ENCODE measurements at regions not wholly inside any gene's neighbourhood (a gene's known extent, or its start where the extent isn't known, plus 50 kb on each side); places are given as distances from the start of the nearest gene placed in this dataset.

DNA sequence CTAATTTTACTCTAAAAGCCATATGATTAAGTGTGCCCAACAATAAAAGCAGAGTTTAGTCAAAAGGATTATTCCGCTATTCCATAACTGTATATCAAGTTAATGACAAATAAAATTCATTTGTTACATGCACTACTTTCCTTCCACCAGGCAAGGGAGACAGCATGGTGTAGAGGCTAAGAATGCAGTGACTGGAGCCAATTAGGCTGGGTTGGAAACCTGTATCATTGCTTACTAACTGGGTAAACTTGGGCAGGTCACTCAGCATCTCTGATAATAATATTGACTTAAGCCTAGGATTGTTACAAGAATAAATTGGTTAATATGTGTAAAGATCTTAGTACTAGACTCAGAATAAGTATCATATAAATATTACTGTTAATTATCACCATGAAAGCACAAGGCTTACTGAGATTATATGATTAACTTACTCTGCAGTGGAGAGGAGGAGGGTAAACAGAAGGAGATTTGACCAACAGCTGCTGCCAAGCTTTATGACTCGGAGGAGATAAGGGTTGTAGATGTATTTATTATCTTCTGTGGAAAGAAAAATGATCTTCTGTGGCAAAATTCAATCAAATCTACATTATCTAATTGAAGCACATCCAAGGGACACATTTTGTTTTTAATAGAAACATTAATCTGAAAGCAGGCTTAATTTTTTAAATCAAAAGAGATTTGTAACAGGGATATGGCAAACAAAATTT is 1459.9 kb downstream of the GRIK2 start:
- DNase-seq (ENCODE audit: low spot score in 2 of 2), result no peak
- no peaks in the 10 kb centered on the region for H3K36me3 ChIP-seq
- H3K27me3 ChIP-seq, result no peaks in the 10 kb centered on the region
- H3K4me3 ChIP-seq, result no peak overlapping the region
- H3K9me3 ChIP-seq, result no peaks in the 10 kb centered on the region
- no peaks in the 10 kb centered on the region for H3K4me1 ChIP-seq
- WGBS, result 57% methylated on average over 2 of the region's 2 CpGs
- no peak overlapping the region for H3K27ac ChIP-seq
- TF ChIP-seq EP300 (IDR thresholded peaks at IDR 0.05), result no peak
- TF ChIP-seq POLR2A (IDR thresholded peaks at IDR 0.05), result no peak
- TF ChIP-seq, protein P1, sequence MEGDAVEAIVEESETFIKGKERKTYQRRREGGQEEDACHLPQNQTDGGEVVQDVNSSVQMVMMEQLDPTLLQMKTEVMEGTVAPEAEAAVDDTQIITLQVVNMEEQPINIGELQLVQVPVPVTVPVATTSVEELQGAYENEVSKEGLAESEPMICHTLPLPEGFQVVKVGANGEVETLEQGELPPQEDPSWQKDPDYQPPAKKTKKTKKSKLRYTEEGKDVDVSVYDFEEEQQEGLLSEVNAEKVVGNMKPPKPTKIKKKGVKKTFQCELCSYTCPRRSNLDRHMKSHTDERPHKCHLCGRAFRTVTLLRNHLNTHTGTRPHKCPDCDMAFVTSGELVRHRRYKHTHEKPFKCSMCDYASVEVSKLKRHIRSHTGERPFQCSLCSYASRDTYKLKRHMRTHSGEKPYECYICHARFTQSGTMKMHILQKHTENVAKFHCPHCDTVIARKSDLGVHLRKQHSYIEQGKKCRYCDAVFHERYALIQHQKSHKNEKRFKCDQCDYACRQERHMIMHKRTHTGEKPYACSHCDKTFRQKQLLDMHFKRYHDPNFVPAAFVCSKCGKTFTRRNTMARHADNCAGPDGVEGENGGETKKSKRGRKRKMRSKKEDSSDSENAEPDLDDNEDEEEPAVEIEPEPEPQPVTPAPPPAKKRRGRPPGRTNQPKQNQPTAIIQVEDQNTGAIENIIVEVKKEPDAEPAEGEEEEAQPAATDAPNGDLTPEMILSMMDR (IDR thresholded peaks at IDR 0.05), result no peak
- no peak for TF ChIP-seq POLR2AphosphoS5 (IDR thresholded peaks at IDR 0.05)

DNA sequence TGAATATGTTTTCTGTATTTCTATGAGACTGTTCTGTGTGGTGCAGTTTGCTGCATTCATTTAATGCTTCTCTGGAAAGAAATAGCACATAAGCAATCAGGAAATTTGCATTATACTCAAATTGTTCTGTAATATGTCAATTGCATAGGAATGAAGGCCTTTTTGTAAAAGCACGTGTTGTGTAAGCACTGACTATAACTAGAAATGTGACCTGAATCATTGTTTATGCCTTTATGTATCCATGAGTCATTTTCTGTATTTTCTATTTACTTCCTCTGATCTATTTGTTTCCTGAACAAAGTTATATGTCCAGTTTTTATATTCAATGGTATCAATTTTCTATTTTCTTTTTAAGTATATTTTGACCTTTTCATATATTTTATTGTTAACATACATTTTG is 1455.3 kb downstream of the GRIK2 start:
- no peaks in the 10 kb centered on the region for H3K36me3 ChIP-seq

DNA sequence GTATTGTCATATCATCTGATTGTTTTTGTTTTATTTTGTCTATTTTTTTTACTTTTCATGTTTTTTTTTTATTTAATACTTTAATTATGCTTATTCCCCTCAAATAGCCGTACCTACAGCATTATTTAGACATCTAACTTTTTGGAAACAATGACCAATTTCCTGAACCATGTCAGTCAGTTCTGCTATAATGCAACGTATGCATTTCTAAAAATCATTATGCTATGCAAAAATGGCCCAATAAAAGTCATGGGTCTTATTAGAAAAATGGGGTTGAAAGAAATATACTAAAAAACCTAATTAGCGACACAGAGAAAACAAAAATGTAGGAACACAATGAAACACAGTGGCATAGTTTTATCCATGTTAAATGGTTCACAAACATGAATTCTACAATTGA is 1454.7 kb downstream of the GRIK2 start:
- Histone ChIP-seq H3K4me1 (no peaks in the 10 kb centered on the region), H3K9me3 (no peaks in the 10 kb centered on the region), H3K27me3 (no peaks in the 10 kb centered on the region), H3K4me3 (no peak overlapping the region), H3K36me3 (no peaks in the 10 kb centered on the region), H3K27ac (no peak overlapping the region)
- TF ChIP-seq, protein P1 (IDR thresholded peaks at IDR 0.05), result no peak
- TF ChIP-seq POLR2A (IDR thresholded peaks at IDR 0.05), result no peak
- no peak for TF ChIP-seq EP300 (IDR thresholded peaks at IDR 0.05)
- TF ChIP-seq POLR2AphosphoS5 (IDR thresholded peaks at IDR 0.05), result no peak
- no peak for DNase-seq (ENCODE audit: low spot score in 2 of 2)
- 89% methylated on average over 3 of the region's 3 CpGs for WGBS

More for the DNA sequence above, 1455.3 kb downstream of the GRIK2 start:
- 77% methylated on average over 1 of the region's 1 CpG for WGBS
- no peaks in the 10 kb centered on the region for H3K4me1 ChIP-seq
- H3K27me3 ChIP-seq, result no peaks in the 10 kb centered on the region
- no peak overlapping the region for H3K4me3 ChIP-seq
- H3K9me3 ChIP-seq, result no peaks in the 10 kb centered on the region
- no peak overlapping the region for H3K27ac ChIP-seq
- no peak for DNase-seq (ENCODE audit: low spot score in 2 of 2)
- TF ChIP-seq POLR2A (IDR thresholded peaks at IDR 0.05) (no peak), EP300 (IDR thresholded peaks at IDR 0.05) (no peak), POLR2AphosphoS5 (IDR thresholded peaks at IDR 0.05) (no peak)
- TF ChIP-seq, protein P1 (IDR thresholded peaks at IDR 0.05), result no peak

DNA sequence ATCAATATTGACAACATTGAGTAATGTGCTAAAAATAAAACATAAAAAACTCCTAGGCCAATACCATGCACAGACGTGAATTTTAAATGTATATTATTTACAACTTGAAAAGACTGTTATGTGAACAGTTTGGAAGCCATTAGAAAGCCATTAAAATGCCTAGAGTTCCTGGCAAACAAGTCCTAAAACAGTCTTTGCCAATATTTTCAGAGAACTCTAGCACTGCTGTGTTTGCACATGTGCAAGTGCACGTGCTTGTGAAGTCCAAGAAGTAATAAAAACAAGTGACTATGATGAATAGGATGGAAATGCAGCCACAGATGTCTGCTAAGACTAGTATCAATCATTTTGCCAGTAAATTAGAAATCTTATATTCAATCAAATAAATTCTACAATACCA is 1447.6 kb downstream of the GRIK2 start:
- Histone ChIP-seq H3K4me3 (no peak overlapping the region), H3K9me3 (no peaks in the 10 kb centered on the region), H3K27me3 (no peaks in the 10 kb centered on the region), H3K36me3 (no peaks in the 10 kb centered on the region), H3K4me1 (no peaks in the 10 kb centered on the region), H3K27ac (no peak overlapping the region)
- TF ChIP-seq, protein P1 (IDR thresholded peaks at IDR 0.05), result no peak
- TF ChIP-seq EP300 (IDR thresholded peaks at IDR 0.05) (no peak), POLR2A (IDR thresholded peaks at IDR 0.05) (no peak), POLR2AphosphoS5 (IDR thresholded peaks at IDR 0.05) (no peak)
- WGBS, result 12% methylated on average over 2 of the region's 2 CpGs
- no peak for DNase-seq (ENCODE audit: low spot score in 2 of 2)

DNA sequence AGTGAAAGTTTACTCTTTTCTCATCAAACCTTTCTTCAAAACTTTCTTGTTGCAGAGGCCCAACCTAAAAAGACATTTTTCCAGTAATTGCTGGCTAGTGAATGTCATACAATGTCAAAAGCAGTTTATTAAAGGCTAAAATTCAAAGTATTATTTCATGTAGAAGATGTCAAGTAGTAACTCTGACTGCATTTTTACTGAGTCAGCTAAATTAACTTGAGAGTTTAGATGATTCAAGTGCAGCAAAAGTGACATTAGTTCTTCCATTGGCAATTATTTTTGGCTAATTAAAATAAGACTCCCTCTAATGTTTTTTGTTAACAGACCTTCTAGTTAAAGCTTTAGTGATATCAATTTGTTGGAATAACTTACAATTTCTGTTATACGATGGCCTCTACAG is 1438.5 kb downstream of the GRIK2 start:
- Histone ChIP-seq H3K4me1 (no peaks in the 10 kb centered on the region), H3K4me3 (no peak overlapping the region), H3K27ac (no peak overlapping the region), H3K36me3 (no peaks in the 10 kb centered on the region), H3K9me3 (peaks cover 7% of the 10 kb centered on the region), H3K27me3 (no peaks in the 10 kb centered on the region)
- 88% methylated on average over 1 of the region's 1 CpG for WGBS
- no peak for TF ChIP-seq POLR2A (IDR thresholded peaks at IDR 0.05)
- no peak for TF ChIP-seq EP300 (IDR thresholded peaks at IDR 0.05)
- TF ChIP-seq, protein P1 (IDR thresholded peaks at IDR 0.05), result no peak
- no peak for TF ChIP-seq POLR2AphosphoS5 (IDR thresholded peaks at IDR 0.05)
- no peak for DNase-seq (ENCODE audit: low spot score in 2 of 2)
